Endothelial cell of umbilical vein (primary cell): ENCODE measurements at regions not wholly inside any gene's neighbourhood (a gene's known extent, or its start where the extent isn't known, plus 50 kb on each side); places are given as distances from the start of the nearest gene placed in this dataset.

ENCODE experiments used
- BruUV-seq: library from RNA; stranded (reverse); fragments of 400-500 nt; replicated peaks from 2 replicates; lab custom pipeline; 2021; lab: Mats Ljungman, UMichigan
- CTCF ChIA-PET: fragments of 300-600, 350-600 bp; sonication (Branson Sonifier 250); formaldehyde crosslinking; loops from one replicate; lab custom pipeline; 2021; ENCODE audit warnings: antibody characterized with exemption, inconsistent platforms; lab: Charles Lee
- POLR2A ChIA-PET: fragments of 300-600, 350-600 bp; sonication (Branson Sonifier 250); formaldehyde crosslinking; loops from one replicate; lab custom pipeline; 2021; ENCODE audit warnings: antibody characterized with exemption, inconsistent platforms; lab: Charles Lee
- DNase-seq: peaks from one replicate; pipeline ENCODE4 v3.0.0-alpha.2; 2011; ENCODE audit warnings: low read depth, low spot score
- FAIRE-seq: peaks from 2 replicates; lab custom pipeline; 2011; peaks lifted over from hg19 to GRCh38; lab: Jason Lieb, UNC
- H2AFZ ChIP-seq: 2 replicates; pipeline ENCODE4 v1.6.0; 2012; ENCODE audit warnings: low read depth, low read length, control low read depth, inconsistent platforms
- H3K27ac ChIP-seq: 2 replicates; pipeline ENCODE4 v1.5.1; 2011; ENCODE audit warnings: low read depth, mild to moderate bottlenecking, control low read depth, low read length, moderate library complexity; ENCODE audit not compliant: insufficient read depth
- H3K27me3 ChIP-seq, 2 experiments: 2 replicates each; pipeline versions ENCODE4 v1.6.0 to v1.6.1; 2011; ENCODE audit warnings: low read length in 2 of 2, mixed read lengths in 1 of 2; ENCODE audit not compliant: control insufficient read depth in 2 of 2, insufficient read depth in 2 of 2
- H3K36me3 ChIP-seq, 2 experiments: 2 replicates in 1 of 2; 3 replicates in 1 of 2; pipeline ENCODE4 v1.5.1; 2011; ENCODE audit warnings: low read length in 2 of 2, mild to moderate bottlenecking in 1 of 2, moderate library complexity in 1 of 2; ENCODE audit not compliant: control insufficient read depth in 2 of 2, insufficient read depth in 2 of 2; ENCODE audit errors: extremely low read depth in 1 of 2
- H3K4me1 ChIP-seq: 3 replicates; pipeline ENCODE4 v1.5.1; 2011; ENCODE audit warnings: mild to moderate bottlenecking, low read length; ENCODE audit not compliant: control insufficient read depth, insufficient read depth; ENCODE audit errors: extremely low read depth
- H3K4me2 ChIP-seq: 2 replicates; pipeline ENCODE4 v1.6.1; 2011; ENCODE audit warnings: low read length, control low read depth, mixed read lengths; ENCODE audit not compliant: insufficient read depth
- H3K4me3 ChIP-seq, 3 experiments: fragments of 200-600 bp in 1 of 3; sonication (generic), shearing (Covaris generic) in 1 of 3; replicated peaks in 1 of 3; 2 replicates each; pipeline ENCODE4 v1.5.1; 2011 to 2016; ENCODE audit warnings: control low read depth in 3 of 3, low read length in 3 of 3, mild to moderate bottlenecking in 2 of 3, inconsistent platforms in 1 of 3, low read depth in 1 of 3, moderate library complexity in 1 of 3; ENCODE audit not compliant: insufficient read depth in 1 of 3
- H3K79me2 ChIP-seq: 2 replicates; pipeline ENCODE4 v1.6.0; 2012; ENCODE audit warnings: low read length, inconsistent platforms; ENCODE audit not compliant: control insufficient read depth, insufficient read depth
- H3K9ac ChIP-seq: replicated peaks from 2 replicates; pipeline ENCODE3; 2011; ENCODE audit warnings: low read length, control low read depth; ENCODE audit not compliant: insufficient read depth; ENCODE audit errors: extremely low read depth
- H3K9me1 ChIP-seq: replicated peaks from 3 replicates; pipeline ENCODE4 v1.6.0; 2011; ENCODE audit warnings: mild to moderate bottlenecking, low read length; ENCODE audit not compliant: control insufficient read depth, insufficient read depth; ENCODE audit errors: extremely low read depth
- H3K9me3 ChIP-seq: replicated peaks from 2 replicates; pipeline ENCODE4 v1.5.1; 2012; ENCODE audit warnings: low read length, inconsistent platforms; ENCODE audit not compliant: control insufficient read depth, insufficient read depth
- H4K20me1 ChIP-seq: replicated peaks from 2 replicates; pipeline ENCODE3; 2011; ENCODE audit warnings: mild to moderate bottlenecking, low read length; ENCODE audit not compliant: control insufficient read depth, insufficient read depth; ENCODE audit errors: extremely low read depth
- CTCF ChIP-seq, 2 donors: IDR thresholded peaks; 1 replicate in 1 of 2; 2 replicates in 1 of 2; pipeline ENCODE4 v1.5.1; 2011; ENCODE audit warnings: low read length in 2 of 2, mild to moderate bottlenecking in 2 of 2, moderate library complexity in 2 of 2, control low read depth in 1 of 2, inconsistent platforms in 1 of 2, low read depth in 1 of 2; ENCODE audit not compliant: insufficient read depth in 1 of 2; ENCODE audit errors: extremely low read depth in 1 of 2
- EZH2 ChIP-seq: IDR thresholded peaks from 2 replicates; pipeline ENCODE4 v1.6.1; 2012; ENCODE audit warnings: borderline replicate concordance, low read depth, mild to moderate bottlenecking, moderate library complexity, low read length, inconsistent platforms; ENCODE audit not compliant: severe bottlenecking
- FOS ChIP-seq: IDR thresholded peaks from 2 replicates; pipeline ENCODE4 v1.6.1; 2011; ENCODE audit warnings: mild to moderate bottlenecking, low read length, moderate library complexity, borderline replicate concordance; ENCODE audit not compliant: insufficient read depth
- GATA2 ChIP-seq: IDR thresholded peaks from 2 replicates; pipeline ENCODE4 v1.7.0; 2011; ENCODE audit warnings: low read depth, mild to moderate bottlenecking, moderate library complexity, mixed read lengths, low read length; ENCODE audit not compliant: insufficient read length, insufficient read depth
- JUN ChIP-seq: IDR thresholded peaks from 2 replicates; pipeline ENCODE4 v1.6.1; 2011; ENCODE audit warnings: borderline replicate concordance, low read depth; ENCODE audit not compliant: insufficient read length, insufficient read depth
- MAX ChIP-seq: IDR thresholded peaks from 2 replicates; pipeline ENCODE4 v1.6.1; 2011; ENCODE audit not compliant: insufficient read depth, insufficient read length
- MYC ChIP-seq: IDR thresholded peaks from one replicate; pipeline ENCODE4 v1.6.1; 2011; ENCODE audit warnings: mild to moderate bottlenecking, low read depth, low read length
- POLR2A ChIP-seq: IDR thresholded peaks from 2 replicates; pipeline ENCODE4 v1.6.1; 2012; ENCODE audit warnings: low read depth, mild to moderate bottlenecking, control low read depth, low read length
- POLR2AphosphoS5 ChIP-seq: IDR thresholded peaks from 2 replicates; pipeline ENCODE4 v1.6.1; 2012; ENCODE audit warnings: low read depth, mild to moderate bottlenecking, control low read depth, low read length, moderate library complexity; ENCODE audit not compliant: insufficient read depth
- dilution Hi-C: fragments of 300-500 bp; cut with MboI; formaldehyde crosslinking; loops from one replicate; pipeline ENCODE4 v1.15.0; 2019; ENCODE audit warnings: low sequenced_read_pairs; ENCODE audit not compliant: extremely low pct_ligation_motif_present
- intact Hi-C: fragments of 100-400 bp; cut with micrococcal nuclease; formaldehyde crosslinking; loops from one replicate; pipeline ENCODE4 v1.10.0; 2022

- Histone ChIP-seq H3K9me1 (no peaks in the 10 kb centered on the region), H3K4me2 (no peak overlapping the region), H3K9me3 (peaks cover 2% of the 10 kb centered on the region), H3K79me2 (no peaks in the 10 kb centered on the region), H3K4me1 (no peaks in the 10 kb centered on the region), H3K9ac (no peak overlapping the region), H3K27ac (no peak overlapping the region), H4K20me1 (no peaks in the 10 kb centered on the region), H2AFZ (no peak overlapping the region), H3K4me3 (no peak overlapping the region), H3K36me3 (no peaks in the 10 kb centered on the region), H3K27me3 (no peaks in the 10 kb centered on the region)
- TF ChIP-seq MAX (no peak), JUN (no peak), EZH2 (no peak), POLR2A (no peak), MYC (no peak), FOS (no peak), CTCF (IDR thresholded peaks at IDR 0.05; ENCODE audit: extremely low read depth in 1 of 2, insufficient read depth in 1 of 2, low read depth in 1 of 2, low read length in 2 of 2) (no peak), GATA2 (no peak), POLR2AphosphoS5 (no peak)
- ChIA-PET CTCF (no interaction called here), POLR2A (no interaction called here)
- dilution Hi-C loops (no loop called here), intact Hi-C loops (no loop called here)
- DNase-seq (no peak), FAIRE-seq (no peak)
- no TSS peak for BruUV-seq
These were observed 139.7 kb downstream of the MYCN start for GRCh38 chr2:16080071-16080470.
